GM13977 (cell line): ENCODE measurements at regions not wholly inside any gene's neighbourhood (a gene's known extent, or its start where the extent isn't known, plus 50 kb on each side); places are given as distances from the start of the nearest gene placed in this dataset.
A peak's percentile ranks its signal among the peaks of the same experiment; 100 is the strongest.
"Not testable (repeated sequence)": the region's sequence is repeated elsewhere in the genome, so short reads cannot be mapped to it uniquely, and the experiment has no call there.

Source experiments
- DNase-seq: peaks from one replicate; pipeline ENCODE4 v3.0.0; 2012; ENCODE audit warnings: low spot score
- CTCF ChIP-seq: IDR thresholded peaks from 2 replicates; pipeline ENCODE4 v1.5.1; 2012; ENCODE audit warnings: mild to moderate bottlenecking, control low read depth; ENCODE audit not compliant: insufficient read depth; ENCODE audit errors: extremely low read depth, missing control alignments
- in situ Hi-C: fragments of 300-500 bp; cut with MboI; formaldehyde crosslinking; loops from one replicate; pipeline ENCODE4 v1.12.0; 2022; ENCODE audit warnings: low sequenced_read_pairs, low pct_unique_long_range_greater_than_20kb, mixed read lengths, inconsistent platforms; ENCODE audit not compliant: unreplicated experiment

GRCh38 chrX:118225711-118226428 is 109.3 kb upstream of the KLHL13 start:
- peak; percentile 15 for DNase-seq
- TF ChIP-seq CTCF, result peak; percentile 47
- in situ Hi-C loops, result no loop called here

GRCh38 chrX:118228041-118228440 is 111.4 kb upstream of the KLHL13 start:
- DNase-seq, result no peak
- in situ Hi-C loops, result no loop called here
- TF ChIP-seq CTCF, result no peak

GRCh38 chrX:118228456-118228855 is 111.8 kb upstream of the KLHL13 start:
- in situ Hi-C loops, result no loop called here
- TF ChIP-seq CTCF, result no peak
- DNase-seq, result no peak

- in situ Hi-C loops, result no loop called here
- DNase-seq, result no peak
- no peak for TF ChIP-seq CTCF
Measured at GRCh38 chrX:118231464-118231863, 114.4 kb upstream of the WDR44 start.

- in situ Hi-C loops, result no loop called here
- no peak for DNase-seq
- TF ChIP-seq CTCF, result no peak
Measured at GRCh38 chrX:118239178-118239870, 106.6 kb upstream of the WDR44 start.

- in situ Hi-C loops, result no loop called here
- no peak for TF ChIP-seq CTCF
- DNase-seq, result no peak
Measured at GRCh38 chrX:118239913-118240698, 105.8 kb upstream of the WDR44 start.

GRCh38 chrX:118246961-118247360 is 98.9 kb upstream of the WDR44 start:
- DNase-seq, in situ Hi-C loops: not testable (repeated sequence)
